H9 (cell line): ENCODE measurements at regions not wholly inside any gene's neighbourhood (a gene's known extent, or its start where the extent isn't known, plus 50 kb on each side); places are given as distances from the start of the nearest gene placed in this dataset.

Experiments
- DNase-seq: peaks from one replicate; pipeline ENCODE4 v3.0.0-alpha.2; 2017
- H2AFZ ChIP-seq: one replicate; pipeline ENCODE4 v1.6.1; 2013; ENCODE audit warnings: mild to moderate bottlenecking, low read length, control low read depth, moderate library complexity
- H2AK5ac ChIP-seq: 2 replicates; pipeline ENCODE4 v1.6.1; 2013; ENCODE audit warnings: low read length, control low read depth, mixed read lengths; ENCODE audit not compliant: insufficient read length
- H2BK120ac ChIP-seq: one replicate; pipeline ENCODE4 v1.6.1; 2013; ENCODE audit warnings: low read depth, mild to moderate bottlenecking, low read length, control low read depth, inconsistent platforms; ENCODE audit not compliant: poor library complexity, severe bottlenecking
- H2BK12ac ChIP-seq: 2 replicates; pipeline ENCODE4 v1.6.1; 2013; ENCODE audit warnings: low read length, control low read depth, mixed read lengths, low read depth; ENCODE audit not compliant: insufficient read length
- H2BK15ac ChIP-seq: 2 replicates; pipeline ENCODE4 v1.6.1; 2013; ENCODE audit warnings: low read depth, low read length, control low read depth
- H2BK20ac ChIP-seq: one replicate; pipeline ENCODE4 v1.6.1; 2013; ENCODE audit warnings: low read depth, mild to moderate bottlenecking, low read length, control low read depth, inconsistent platforms; ENCODE audit not compliant: poor library complexity, severe bottlenecking
- H2BK5ac ChIP-seq: 2 replicates; pipeline ENCODE4 v1.6.1; 2013; ENCODE audit warnings: low read length, control low read depth, mixed read lengths; ENCODE audit not compliant: insufficient read length
- H3K14ac ChIP-seq: 2 replicates; pipeline ENCODE4 v1.6.1; 2013; ENCODE audit warnings: low read length, control low read depth; ENCODE audit not compliant: insufficient read depth
- H3K18ac ChIP-seq: 2 replicates; pipeline ENCODE4 v1.6.1; 2013; ENCODE audit warnings: low read depth, mild to moderate bottlenecking, mixed read lengths, low read length, control low read depth; ENCODE audit not compliant: insufficient read length
- H3K23ac ChIP-seq: 2 replicates; pipeline ENCODE4 v1.6.1; 2013; ENCODE audit warnings: low read length, control low read depth, mixed read lengths, low read depth; ENCODE audit not compliant: insufficient read length
- H3K23me2 ChIP-seq: 2 replicates; pipeline ENCODE4 v1.6.1; 2013; ENCODE audit warnings: low read depth, mild to moderate bottlenecking, mixed read lengths, low read length, control low read depth; ENCODE audit not compliant: insufficient read length, poor library complexity, severe bottlenecking
- H3K27ac ChIP-seq: 2 replicates; pipeline ENCODE4 v1.5.1; 2013; ENCODE audit warnings: low read length, control low read depth, mixed read lengths, low read depth; ENCODE audit not compliant: insufficient read length
- H3K27me3 ChIP-seq: 2 replicates; pipeline ENCODE4 v1.6.1; 2013; ENCODE audit warnings: low read length, control low read depth, inconsistent platforms; ENCODE audit not compliant: insufficient read depth
- H3K4ac ChIP-seq: 2 replicates; pipeline ENCODE4 v1.6.1; 2013; ENCODE audit warnings: low read depth, mild to moderate bottlenecking, control low read depth, inconsistent platforms, low read length, moderate library complexity
- H3K4me1 ChIP-seq: 2 replicates; pipeline ENCODE4 v1.6.1; 2013; ENCODE audit warnings: low read length, control low read depth, inconsistent platforms; ENCODE audit not compliant: insufficient read depth
- H3K4me2 ChIP-seq: 2 replicates; pipeline ENCODE4 v1.6.1; 2013; ENCODE audit warnings: low read length, control low read depth, mixed read lengths; ENCODE audit not compliant: insufficient read length, insufficient read depth
- H3K56ac ChIP-seq: 2 replicates; pipeline ENCODE4 v1.6.1; 2013; ENCODE audit warnings: low read depth, mild to moderate bottlenecking, mixed read lengths, low read length, control low read depth; ENCODE audit not compliant: insufficient read length
- H3K79me1 ChIP-seq: 2 replicates; pipeline ENCODE4 v1.6.1; 2013; ENCODE audit warnings: low read depth, mild to moderate bottlenecking, moderate library complexity, low read length, control low read depth, inconsistent platforms; ENCODE audit not compliant: insufficient read depth, poor library complexity, severe bottlenecking
- H3K79me2 ChIP-seq: 2 replicates; pipeline ENCODE4 v1.6.1; 2013; ENCODE audit warnings: low read length, control low read depth, inconsistent platforms; ENCODE audit not compliant: insufficient read depth
- H3K9ac ChIP-seq: 2 replicates; pipeline ENCODE4 v1.6.1; 2013; ENCODE audit warnings: low read length, control low read depth, mixed read lengths; ENCODE audit not compliant: insufficient read length; ENCODE audit errors: extremely low read depth
- H3K9me3 ChIP-seq: one replicate; pipeline ENCODE4 v1.6.1; 2013; ENCODE audit warnings: low read depth, low read length, inconsistent platforms; ENCODE audit not compliant: control insufficient read depth
- H3T11ph ChIP-seq: one replicate; pipeline ENCODE4 v1.6.1; 2013; ENCODE audit warnings: mild to moderate bottlenecking, low read length, control low read depth, inconsistent platforms
- H4K20me1 ChIP-seq: one replicate; pipeline ENCODE4 v1.6.1; 2013; ENCODE audit not compliant: control insufficient read depth, insufficient read length, insufficient read depth
- H4K5ac ChIP-seq: 2 replicates; pipeline ENCODE4 v1.6.1; 2013; ENCODE audit warnings: low read depth, mild to moderate bottlenecking, mixed read lengths, low read length, control low read depth; ENCODE audit not compliant: insufficient read length
- H4K8ac ChIP-seq: replicated peaks from 2 replicates; pipeline ENCODE4 v1.6.1; 2013; ENCODE audit warnings: low read length, control low read depth, mixed read lengths, low read depth; ENCODE audit not compliant: insufficient read length
- H4K91ac ChIP-seq: 2 replicates; pipeline ENCODE4 v1.6.1; 2013; ENCODE audit warnings: low read depth, mild to moderate bottlenecking, moderate library complexity, mixed read lengths, low read length, control low read depth; ENCODE audit not compliant: insufficient read length
- H3K27ac Mint-ChIP-seq, 3 experiments: 2 replicates in 2 of 3; 3 replicates in 1 of 3; pipeline ENCODE4 v1.8.0; 2020 to 2021; ENCODE audit warnings: mixed read lengths in 3 of 3, mild to moderate bottlenecking in 1 of 3, moderate library complexity in 1 of 3
- H3K27me3 Mint-ChIP-seq: 2 replicates; pipeline ENCODE4 v1.8.0; 2021; ENCODE audit warnings: low read depth, mild to moderate bottlenecking, moderate library complexity, mixed read lengths
- H3K36me3 Mint-ChIP-seq, 3 experiments: 2 replicates in 2 of 3; 3 replicates in 1 of 3; pipeline ENCODE4 v1.8.0; 2020 to 2021; ENCODE audit warnings: low read depth in 3 of 3, mixed read lengths in 3 of 3; ENCODE audit not compliant: insufficient read depth in 1 of 3
- H3K4me1 Mint-ChIP-seq, 2 experiments: 2 replicates each; pipeline ENCODE4 v1.8.0; 2020; ENCODE audit warnings: mixed read lengths in 2 of 2
- H3K4me3 Mint-ChIP-seq, 2 experiments: 2 replicates in 1 of 2; 3 replicates in 1 of 2; pipeline ENCODE4 v1.8.0; 2020 to 2021; ENCODE audit warnings: mild to moderate bottlenecking in 2 of 2, mixed read lengths in 2 of 2, moderate library complexity in 1 of 2
- H3K9me3 Mint-ChIP-seq, 2 experiments: 2 replicates in 1 of 2; 3 replicates in 1 of 2; pipeline ENCODE4 v1.8.0; 2020; ENCODE audit warnings: mild to moderate bottlenecking in 2 of 2, mixed read lengths in 2 of 2, moderate library complexity in 1 of 2
- CTCF ChIP-seq: fragments of 200-600 bp; sonication (generic); conservative IDR thresholded peaks from 3 replicates; pipeline ENCODE4 v1.8.0; 2021; ENCODE audit warnings: antibody characterized with exemption, mild to moderate bottlenecking
- WGBS: extraction: QIAGEN DNeasy Blood & Tissue Kit; methylation state at CpG from one replicate; pipeline ENCODE4 v1.1.7; 2013; ENCODE audit warnings: missing lambda C conversion rate, low lambda C conversion rate, mixed read lengths; ENCODE audit not compliant: insufficient read length; ENCODE audit errors: extremely low coverage; 5-methylcytosine and 5-hydroxymethylcytosine counted together

GRCh38 chr17:47066841-47067682, 88.0 kb upstream of the RPRML start:
- H3K27ac Mint-ChIP-seq = peak overlapping the region; percentile 97 to 98 (median 98)
- WGBS = no CpG with 5 or more reads among the region's 18 CpGs
- no peak overlapping the region for H4K91ac ChIP-seq
- no peak overlapping the region for H2AK5ac ChIP-seq
- H3K4me2 ChIP-seq = peak overlapping the region; percentile 26
- no peak overlapping the region for H3K23ac ChIP-seq
- H3K4me3 Mint-ChIP-seq = peak overlapping the region; percentile 90 to 95
- no peak overlapping the region for H3K56ac ChIP-seq
- H3K9me3 ChIP-seq = no peaks in the 10 kb centered on the region
- H3K27ac ChIP-seq = no peak overlapping the region
- peak; percentile 16; the same call in 1 of the 3 replicates for TF ChIP-seq CTCF
- H2BK5ac ChIP-seq = no peak overlapping the region
- no peak overlapping the region for H2AFZ ChIP-seq
- DNase-seq = peak; percentile 94
- no peak overlapping the region for H4K8ac ChIP-seq
- no peaks in the 10 kb centered on the region for H4K20me1 ChIP-seq
- H2BK12ac ChIP-seq = no peak overlapping the region
- H4K5ac ChIP-seq = no peak overlapping the region
- H3K27me3 Mint-ChIP-seq = no peaks in the 10 kb centered on the region
- H3K18ac ChIP-seq = peak overlapping the region; percentile 73
- H3K79me1 ChIP-seq = no peaks in the 10 kb centered on the region
- no peaks in the 10 kb centered on the region for H3K27me3 ChIP-seq
- H2BK15ac ChIP-seq = no peak overlapping the region
- no peaks in the 10 kb centered on the region for H3K4me1 ChIP-seq
- peaks cover 4 to 10% of the 10 kb centered on the region in 2 experiments; a peak in 2 of 5 replicates for H3K9me3 Mint-ChIP-seq
- H3K4me1 Mint-ChIP-seq = peaks cover 13 to 31% of the 10 kb centered on the region in 2 experiments
- no peak overlapping the region for H3T11ph ChIP-seq
- no peak overlapping the region for H2BK20ac ChIP-seq
- H2BK120ac ChIP-seq = no peak overlapping the region
- H3K14ac ChIP-seq = peak overlapping the region; percentile 83
- no peak overlapping the region for H3K4ac ChIP-seq
- H3K79me2 ChIP-seq = no peaks in the 10 kb centered on the region
- no peaks in the 10 kb centered on the region for H3K23me2 ChIP-seq
- peak overlapping the region; percentile 70 for H3K9ac ChIP-seq
- H3K36me3 Mint-ChIP-seq = peaks cover 9 to 13% (median 11%) of the 10 kb centered on the region in 3 experiments; a peak in 6 of 7 replicates
